Ovary (tissue), 7 donors: ENCODE measurements at regions not wholly inside any gene's neighbourhood (a gene's known extent, or its start where the extent isn't known, plus 50 kb on each side); places are given as distances from the start of the nearest gene placed in this dataset.

Source experiments
- DNase-seq, 5 donors: peaks; one replicate each; pipeline ENCODE4 v3.0.0-alpha.2; 2019 to 2020
- H3K27ac ChIP-seq, 2 donors: fragments of 200-600 bp; one replicate each; pipeline versions ENCODE4 v1.5.1 to v1.8.0; 2019 to 2022
- H3K27me3 ChIP-seq: fragments of 200-600 bp; one replicate; pipeline ENCODE4 v1.8.0; 2022
- H3K36me3 ChIP-seq: fragments of 200-600 bp; sonication (generic); one replicate; pipeline ENCODE4 v1.5.1; 2019
- H3K4me1 ChIP-seq: one replicate; pipeline ENCODE4 v1.8.1; 2013; ENCODE audit warnings: mild to moderate bottlenecking, moderate library complexity; ENCODE audit not compliant: insufficient read depth
- H3K4me3 ChIP-seq: fragments of 200-600 bp; sonication (generic); one replicate; pipeline ENCODE4 v1.5.1; 2017
- H3K9me3 ChIP-seq, 2 donors: fragments of 200-600 bp in 1 of 2; sonication (generic) in 1 of 2; one replicate each; pipeline versions ENCODE4 v1.5.1 to v1.8.1; 2013 to 2019; ENCODE audit warnings: mild to moderate bottlenecking in 1 of 2, moderate library complexity in 1 of 2
- EP300 ChIP-seq: sonication (generic); formaldehyde crosslinking; IDR thresholded peaks from one replicate; pipeline ENCODE4 v1.6.1; 2017; ENCODE audit warnings: antibody characterized with exemption
- POLR2A ChIP-seq: fragments of 450-650 bp; IDR thresholded peaks from one replicate; pipeline ENCODE4 v1.6.1; 2017; ENCODE audit warnings: antibody characterized with exemption, mild to moderate bottlenecking, moderate library complexity
- WGBS, 3 donors: extraction: QIAGEN DNeasy Blood & Tissue Kit in 1 of 3; methylation state at CpG; one replicate each; pipeline versions ENCODE4 v1.1.5 to v1.1.7; 2013 to 2017; 5-methylcytosine and 5-hydroxymethylcytosine counted together
- intact Hi-C, 4 donors: fragments of 100-400 bp; cut with DNase I; formaldehyde crosslinking; loops; one replicate each; pipeline versions ENCODE4 v1.11.0 to v1.15.1; 2022 to 2023
- TF ChIP-seq, protein P1 (sequence below), 3 donors: fragments of 450-650 bp in 2 of 3; fragments of 200-600 bp in 1 of 3; IDR thresholded peaks; one replicate each; pipeline versions ENCODE4 v1.5.1 to v1.8.0; 2016 to 2022; ENCODE audit warnings: antibody characterized with exemption in 3 of 3, mild to moderate bottlenecking in 1 of 3
- donor health status: DM: no; HTN: no; CAD: no; lungs with moderate emphysema.
- donor health status: DM: no; HTN: no; CAD: no.
- donor health status: Bipolar disorder and iron deficiency.
- donor health status: DM: no; HTN: no; CAD: no.
- donor health status: DM: yes; HTN: yes; CAD: no.

GRCh38 chr6:115319823-115320222 is 740.9 kb downstream of the FRK start:
- 79 to 100% (median 95%) methylated on average over 1 of the region's 1 CpG for WGBS, 3 donors

GRCh38 chr6:115310156-115310555 is 750.5 kb downstream of the FRK start:
- Histone ChIP-seq H3K36me3 (no peaks in the 10 kb centered on the region), H3K9me3 (no peaks in the 10 kb centered on the region), H3K4me1 (no peaks in the 10 kb centered on the region), H3K4me3 (no peak overlapping the region), H3K27ac (no peak overlapping the region), H3K27me3 (no peaks in the 10 kb centered on the region)
- no peak for TF ChIP-seq EP300
- TF ChIP-seq POLR2A: no peak
- TF ChIP-seq, protein P1, sequence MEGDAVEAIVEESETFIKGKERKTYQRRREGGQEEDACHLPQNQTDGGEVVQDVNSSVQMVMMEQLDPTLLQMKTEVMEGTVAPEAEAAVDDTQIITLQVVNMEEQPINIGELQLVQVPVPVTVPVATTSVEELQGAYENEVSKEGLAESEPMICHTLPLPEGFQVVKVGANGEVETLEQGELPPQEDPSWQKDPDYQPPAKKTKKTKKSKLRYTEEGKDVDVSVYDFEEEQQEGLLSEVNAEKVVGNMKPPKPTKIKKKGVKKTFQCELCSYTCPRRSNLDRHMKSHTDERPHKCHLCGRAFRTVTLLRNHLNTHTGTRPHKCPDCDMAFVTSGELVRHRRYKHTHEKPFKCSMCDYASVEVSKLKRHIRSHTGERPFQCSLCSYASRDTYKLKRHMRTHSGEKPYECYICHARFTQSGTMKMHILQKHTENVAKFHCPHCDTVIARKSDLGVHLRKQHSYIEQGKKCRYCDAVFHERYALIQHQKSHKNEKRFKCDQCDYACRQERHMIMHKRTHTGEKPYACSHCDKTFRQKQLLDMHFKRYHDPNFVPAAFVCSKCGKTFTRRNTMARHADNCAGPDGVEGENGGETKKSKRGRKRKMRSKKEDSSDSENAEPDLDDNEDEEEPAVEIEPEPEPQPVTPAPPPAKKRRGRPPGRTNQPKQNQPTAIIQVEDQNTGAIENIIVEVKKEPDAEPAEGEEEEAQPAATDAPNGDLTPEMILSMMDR (IDR thresholded peaks at IDR 0.05): no peak
- WGBS, 3 donors: 90 to 94% (median 90%) methylated on average over 6 of the region's 6 CpGs
- DNase-seq: no peak
- intact Hi-C loops: no loop called here

More at GRCh38 chr6:115319823-115320222, 740.9 kb downstream of the FRK start:
- H3K27ac ChIP-seq: no peak overlapping the region
- DNase-seq: no peak
- TF ChIP-seq, protein P1 (IDR thresholded peaks at IDR 0.05): no peak
- TF ChIP-seq EP300: no peak
- no peak for TF ChIP-seq POLR2A
- H3K27me3 ChIP-seq: no peaks in the 10 kb centered on the region
- intact Hi-C loops: no loop called here
- no peaks in the 10 kb centered on the region for H3K9me3 ChIP-seq
- H3K4me1 ChIP-seq: no peaks in the 10 kb centered on the region
- H3K36me3 ChIP-seq: no peaks in the 10 kb centered on the region
- no peak overlapping the region for H3K4me3 ChIP-seq

- DNase-seq: no peak
- no peaks in the 10 kb centered on the region for H3K4me1 ChIP-seq
- H3K27me3 ChIP-seq: no peaks in the 10 kb centered on the region
- TF ChIP-seq, protein P1 (IDR thresholded peaks at IDR 0.05): no peak
- TF ChIP-seq EP300 (no peak), POLR2A (no peak)
- intact Hi-C loops: no loop called here
- WGBS, 3 donors: 44 to 67% (median 48%) methylated on average over 4 of the region's 4 CpGs
- no peak overlapping the region for H3K27ac ChIP-seq
- H3K36me3 ChIP-seq: no peaks in the 10 kb centered on the region
- H3K4me3 ChIP-seq: no peak overlapping the region
- H3K9me3 ChIP-seq: no peaks in the 10 kb centered on the region
Observed at GRCh38 chr6:115302731-115303130, 758.0 kb downstream of the FRK start.

DNA sequence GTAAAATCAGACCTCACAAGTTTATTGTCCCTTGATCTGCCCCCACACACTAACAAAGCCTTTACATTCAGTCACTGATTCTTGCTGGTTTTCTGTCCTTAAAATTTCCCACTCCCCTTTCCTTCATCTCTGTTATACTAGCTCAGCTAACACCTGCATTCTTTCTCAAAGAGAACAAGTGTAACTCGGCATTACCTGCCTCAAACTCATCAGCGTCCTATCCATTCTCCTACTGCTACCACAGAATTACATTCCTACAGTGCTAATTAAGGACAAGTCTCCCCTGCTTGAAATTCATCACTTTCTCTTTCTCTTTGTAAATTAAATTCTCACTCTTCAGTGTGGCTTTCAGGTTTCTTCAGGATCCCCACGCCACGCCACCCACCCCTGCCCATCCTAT is 773.2 kb downstream of the FRK start:
- H3K4me3 ChIP-seq: no peak overlapping the region
- intact Hi-C loops: no loop called here
- H3K27me3 ChIP-seq: no peaks in the 10 kb centered on the region

More for the DNA sequence above, 773.2 kb downstream of the FRK start:
- TF ChIP-seq EP300 (no peak), POLR2A (no peak)
- TF ChIP-seq, protein P1 (IDR thresholded peaks at IDR 0.05): no peak
- H3K4me1 ChIP-seq: no peaks in the 10 kb centered on the region
- H3K27ac ChIP-seq: no peak overlapping the region
- no peak for DNase-seq
- 75 to 79% (median 77%) methylated on average over 4 of the region's 4 CpGs for WGBS, 3 donors
- no peaks in the 10 kb centered on the region for H3K9me3 ChIP-seq
- H3K36me3 ChIP-seq: no peaks in the 10 kb centered on the region
